C4-2B (cell line): ENCODE measurements at regions not wholly inside any gene's neighbourhood (a gene's known extent, or its start where the extent isn't known, plus 50 kb on each side); places are given as distances from the start of the nearest gene placed in this dataset.

ENCODE experiments used
- H3K27ac ChIP-seq: fragments of 450-650 bp; 2 replicates; pipeline ENCODE4 v1.5.1; 2017
- CTCF ChIP-seq: fragments of 450-650 bp; conservative IDR thresholded peaks from 2 replicates; pipeline ENCODE4 v1.5.1; 2017; ENCODE audit warnings: mild to moderate bottlenecking
- ZFX ChIP-seq: fragments of 450-650 bp; IDR thresholded peaks from 2 replicates; pipeline ENCODE4 v1.6.1; 2017

DNA sequence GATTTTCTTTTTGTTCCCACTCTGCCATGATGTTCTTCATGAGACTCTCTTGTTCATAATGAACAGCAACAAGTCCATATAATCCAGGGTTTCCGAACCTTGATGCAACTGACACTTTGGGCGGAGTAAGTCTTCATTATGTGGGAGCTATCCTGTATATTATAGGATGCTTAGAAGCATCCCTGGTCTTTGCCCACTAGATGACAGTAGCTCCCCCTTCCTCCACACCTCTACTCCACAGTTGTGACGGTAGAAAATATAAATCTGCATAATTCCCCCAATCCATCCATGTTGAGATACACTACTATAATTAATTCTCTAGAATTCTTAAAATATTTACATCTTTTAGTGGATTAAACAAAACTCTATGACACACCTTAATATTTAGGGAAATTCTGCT, 482.2 kb upstream of the CELF4 start:
- TF ChIP-seq ZFX (no peak), CTCF (peak; percentile 33)
- no peak overlapping the region for H3K27ac ChIP-seq

GRCh38 chr18:38046651-38047050, 481.1 kb upstream of the CELF4 start:
- no peak overlapping the region for H3K27ac ChIP-seq
- TF ChIP-seq CTCF (no peak), ZFX (no peak)

GRCh38 chr18:38045845-38046244, 480.2 kb upstream of the CELF4 start:
- H3K27ac ChIP-seq, result no peak overlapping the region
- TF ChIP-seq ZFX, result no peak
- no peak for TF ChIP-seq CTCF

GRCh38 chr18:38042211-38042890, 476.8 kb upstream of the CELF4 start:
- no peak overlapping the region for H3K27ac ChIP-seq
- TF ChIP-seq CTCF (no peak), ZFX (no peak)

DNA sequence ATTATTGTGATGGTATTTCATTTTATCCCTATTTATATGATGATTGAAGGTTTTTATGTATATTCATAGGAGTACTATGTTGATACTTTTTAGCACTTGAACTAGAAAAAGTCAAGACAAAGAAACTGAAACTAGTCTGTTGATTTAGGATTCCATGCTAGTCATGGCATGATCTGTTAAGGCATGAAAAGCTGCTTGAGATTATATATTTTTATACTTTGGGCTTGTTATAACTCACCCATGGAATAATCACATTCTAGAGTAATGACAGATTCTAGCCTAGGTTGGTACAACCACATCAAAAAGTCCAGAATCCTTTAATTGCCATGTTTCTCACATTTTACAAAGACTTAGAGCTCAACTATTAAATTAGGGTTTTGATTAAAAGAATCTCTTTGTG, 472.6 kb upstream of the CELF4 start:
- TF ChIP-seq ZFX, result no peak
- no peak for TF ChIP-seq CTCF

GRCh38 chr18:38035193-38035592, 469.6 kb upstream of the CELF4 start:
- no peak overlapping the region for H3K27ac ChIP-seq
- TF ChIP-seq CTCF (no peak), ZFX (no peak)

More for the DNA sequence above, 472.6 kb upstream of the CELF4 start:
- no peak overlapping the region for H3K27ac ChIP-seq

- TF ChIP-seq ZFX (no peak), CTCF (no peak)
- no peak overlapping the region for H3K27ac ChIP-seq
Measured at GRCh38 chr18:38033282-38033681, 467.7 kb upstream of the CELF4 start.
